ENCODE measurements at regions not wholly inside any gene's neighbourhood (a gene's known extent, or its start where the extent isn't known, plus 50 kb on each side); places are given as distances from the start of the nearest gene placed in this dataset.

- Histone ChIP-seq H4K91ac (ENCODE audit: insufficient read depth, low read depth, low read length) (no peak overlapping the region), H3K36me3 (ENCODE audit: control insufficient read depth, insufficient read depth, low read length) (no peaks in the 10 kb centered on the region), H2BK120ac (ENCODE audit: low read depth, low read length) (no peak overlapping the region), H3K23ac (ENCODE audit: low read depth, low read length) (no peak overlapping the region), H3K27ac (ENCODE audit: insufficient read depth, low read length) (no peak overlapping the region), H3K27me3 (ENCODE audit: control insufficient read depth, insufficient read depth, low read length) (peaks cover 2% of the 10 kb centered on the region; the same call in 1 of the 2 replicates), H2AFZ (replicated peaks; ENCODE audit: low read length, poor library complexity) (no peak overlapping the region), H4K5ac (ENCODE audit: low read depth, low read length) (no peak overlapping the region), H3K79me1 (ENCODE audit: low read depth in 1 of 2, low read length in 2 of 2) (no peaks in the 10 kb centered on the region), H2BK5ac (ENCODE audit: low read depth, low read length, poor library complexity, severe bottlenecking) (no peak overlapping the region), H2BK20ac (ENCODE audit: low read depth, low read length) (no peak overlapping the region), H4K20me1 (ENCODE audit: insufficient read depth, low read length) (no peaks in the 10 kb centered on the region), H3K9me3 (ENCODE audit: control insufficient read depth, insufficient read depth, low read length) (peaks cover 4% of the 10 kb centered on the region), H3K4ac (ENCODE audit: low read depth, low read length) (no peak overlapping the region), H2BK15ac (ENCODE audit: low read depth, low read length) (no peak overlapping the region), H3K14ac (replicated peaks; ENCODE audit: low read depth, low read length) (no peak overlapping the region), H3K18ac (ENCODE audit: low read depth, low read length) (no peak overlapping the region), H2AK9ac (replicated peaks; ENCODE audit: low read depth, low read length, poor library complexity) (no peak overlapping the region), H3K4me3 (ENCODE audit: insufficient read depth, low read depth, low read length) (no peak overlapping the region), H3K56ac (ENCODE audit: extremely low read depth, insufficient read depth, low read length) (no peak overlapping the region), H3K9me1 (ENCODE audit: insufficient read depth, low read length) (no peaks in the 10 kb centered on the region), H4K8ac (ENCODE audit: low read depth in 2 of 2, low read length in 2 of 2) (no peak overlapping the region), H3K4me1 (ENCODE audit: control insufficient read depth, insufficient read depth, low read length) (no peaks in the 10 kb centered on the region), H3K4me2 (ENCODE audit: low read depth, low read length) (no peak overlapping the region), H2AK5ac (ENCODE audit: low read depth, low read length) (no peak overlapping the region), H3K9ac (ENCODE audit: low read depth, low read length) (no peak overlapping the region)
- in situ Hi-C loops (cut with MboI; ENCODE audit: low sequenced_read_pairs): no loop called here
- ATAC-seq (ENCODE audit: low read depth) (no peak), DNase-seq (peak; percentile 25)
- intact Hi-C loops (cut with micrococcal nuclease): no loop called here
- dilution Hi-C loops (cut with HindIII; ENCODE audit: low sequenced_read_pairs, unreplicated experiment): no loop called here
- POLR2A ChIA-PET (ENCODE audit: unreplicated experiment): no interaction called here
- no CpG with 5 or more reads among the region's 6 CpGs for WGBS, 2 experiments (ENCODE audit: extremely low coverage in 2 of 2, insufficient read length in 1 of 2)
- CTCF ChIA-PET: no interaction called here
- no TSS peak for BruUV-seq (replicated peaks)
- TF ChIP-seq CEBPB (IDR thresholded peaks at IDR 0.05; ENCODE audit: low read depth, low read length) (0 out of 2 replicates have a peak, but pooled peaks have one; percentile 39), FOS (IDR thresholded peaks at IDR 0.05; ENCODE audit: low read depth, low read length) (no peak)
These were observed 65.4 kb upstream of the ZFHX3 start for GRCh38 chr16:73113336-73113735.
